H1 (cell line): ENCODE measurements at regions not wholly inside any gene's neighbourhood (a gene's known extent, or its start where the extent isn't known, plus 50 kb on each side); places are given as distances from the start of the nearest gene placed in this dataset.

Experiments used
- CTCF ChIA-PET: fragments of 300-600 bp; sonication (Branson Sonifier 250); formaldehyde crosslinking; loops from one replicate; lab custom pipeline; 2021; ENCODE audit not compliant: partially characterized antibody; lab: Charles Lee
- POLR2A ChIA-PET: fragments of 300-600 bp; sonication (Branson Sonifier 250); formaldehyde crosslinking; loops from one replicate; lab custom pipeline; 2021; ENCODE audit warnings: inconsistent platforms; ENCODE audit not compliant: partially characterized antibody; lab: Charles Lee
- DNase-seq, 2 experiments: peaks; one replicate each; pipeline versions ENCODE4 v3.0.0 to v3.0.0-alpha.2; 2010 to 2022; ENCODE audit warnings: low spot score in 2 of 2, low read depth in 1 of 2, mixed read lengths in 1 of 2
- FAIRE-seq: peaks from 2 replicates; lab custom pipeline; 2011; peaks lifted over from hg19 to GRCh38; lab: Jason Lieb, UNC
- H2AFZ ChIP-seq: 2 replicates; pipeline ENCODE4 v1.8.1; 2012; ENCODE audit warnings: low read length, inconsistent platforms
- H2AK5ac ChIP-seq: 2 replicates; pipeline ENCODE4 v1.6.1; 2013; ENCODE audit warnings: low read depth, low read length
- H2BK120ac ChIP-seq: replicated peaks from 2 replicates; pipeline ENCODE3; 2013; ENCODE audit warnings: low read depth, low read length, inconsistent platforms
- H2BK12ac ChIP-seq: 2 replicates; pipeline ENCODE4 v1.6.1; 2013; ENCODE audit warnings: low read depth, low read length
- H2BK15ac ChIP-seq: 2 replicates; pipeline ENCODE4 v1.6.1; 2013; ENCODE audit warnings: low read length
- H2BK20ac ChIP-seq: 2 replicates; pipeline ENCODE4 v1.6.1; 2013; ENCODE audit warnings: low read length
- H2BK5ac ChIP-seq: 2 replicates; pipeline ENCODE4 v1.6.1; 2013; ENCODE audit warnings: low read depth, low read length
- H3K14ac ChIP-seq: 2 replicates; pipeline ENCODE4 v1.6.1; 2013; ENCODE audit warnings: inconsistent platforms; ENCODE audit not compliant: insufficient read length
- H3K18ac ChIP-seq: 2 replicates; pipeline ENCODE4 v1.6.1; 2013; ENCODE audit warnings: low read length; ENCODE audit errors: extremely low read depth
- H3K23ac ChIP-seq: 2 replicates; pipeline ENCODE4 v1.6.1; 2013; ENCODE audit warnings: inconsistent platforms; ENCODE audit not compliant: insufficient read length
- H3K23me2 ChIP-seq: 2 replicates; pipeline ENCODE4 v1.6.1; 2013; ENCODE audit warnings: low read depth, low read length
- H3K27ac ChIP-seq: 2 replicates; pipeline ENCODE4 v1.6.1; 2011; ENCODE audit warnings: low read depth, low read length, inconsistent platforms
- H3K27me3 ChIP-seq, 4 experiments: replicated peaks in 1 of 4; 1 replicate in 1 of 4; 2 replicates in 3 of 4; pipeline versions ENCODE4 v1.6.1 to v1.8.1; 2011 to 2013; ENCODE audit warnings: low read length in 3 of 4, mild to moderate bottlenecking in 3 of 4, inconsistent platforms in 2 of 4, mixed read lengths in 2 of 4, moderate library complexity in 1 of 4; ENCODE audit not compliant: control insufficient read depth in 3 of 4, insufficient read depth in 3 of 4; ENCODE audit errors: extremely low read depth in 1 of 4
- H3K36me3 ChIP-seq, 4 experiments: 2 replicates each; pipeline versions ENCODE4 v1.6.1 to v1.8.1; 2011 to 2013; ENCODE audit warnings: mild to moderate bottlenecking in 4 of 4, low read length in 3 of 4, moderate library complexity in 2 of 4, control low read depth in 1 of 4, inconsistent platforms in 1 of 4; ENCODE audit not compliant: insufficient read depth in 4 of 4, control insufficient read depth in 2 of 4
- H3K4ac ChIP-seq: replicated peaks from 2 replicates; pipeline ENCODE3; 2013; ENCODE audit warnings: low read length, low read depth, mixed read lengths, inconsistent platforms; ENCODE audit not compliant: insufficient read length
- H3K4me1 ChIP-seq, 4 experiments: replicated peaks in 1 of 4; 1 replicate in 1 of 4; 2 replicates in 3 of 4; pipeline versions ENCODE4 v1.6.1 to v1.8.1; 2011 to 2013; ENCODE audit warnings: low read length in 3 of 4, inconsistent platforms in 2 of 4, mixed read lengths in 1 of 4; ENCODE audit not compliant: insufficient read depth in 4 of 4, control insufficient read depth in 3 of 4
- H3K4me2 ChIP-seq, 2 experiments: 2 replicates each; pipeline versions ENCODE4 v1.6.1 to v1.8.1; 2011 to 2013; ENCODE audit warnings: low read depth in 2 of 2, low read length in 2 of 2, control low read depth in 1 of 2, inconsistent platforms in 1 of 2, mild to moderate bottlenecking in 1 of 2; ENCODE audit not compliant: insufficient read depth in 1 of 2
- H3K4me3 ChIP-seq, 4 experiments: fragments of 200-600, 300-600 bp in 1 of 4; sonication (generic), shearing (Covaris generic), sonication (Bioruptor Twin) in 1 of 4; 2 replicates each; pipeline versions ENCODE4 v1.5.1 to v1.8.1; 2011 to 2016; ENCODE audit warnings: low read length in 4 of 4, low read depth in 3 of 4, control low read depth in 2 of 4, inconsistent platforms in 2 of 4, mild to moderate bottlenecking in 2 of 4, mixed read lengths in 1 of 4, moderate library complexity in 1 of 4; ENCODE audit not compliant: insufficient read depth in 2 of 4; ENCODE audit errors: extremely low read depth in 1 of 4
- H3K56ac ChIP-seq: replicated peaks from 2 replicates; pipeline ENCODE3; 2013; ENCODE audit warnings: low read depth, mild to moderate bottlenecking, mixed read lengths, low read length, inconsistent platforms; ENCODE audit not compliant: insufficient read length
- H3K79me1 ChIP-seq: 2 replicates; pipeline ENCODE4 v1.6.1; 2013; ENCODE audit warnings: low read depth, low read length, control low read depth
- H3K79me2 ChIP-seq, 2 experiments: 2 replicates each; pipeline versions ENCODE4 v1.6.1 to v1.8.1; 2012 to 2013; ENCODE audit warnings: low read length in 2 of 2, mild to moderate bottlenecking in 2 of 2, inconsistent platforms in 1 of 2; ENCODE audit not compliant: insufficient read depth in 2 of 2, control insufficient read depth in 1 of 2
- H3K9ac ChIP-seq, 4 experiments: replicated peaks in 1 of 4; 1 replicate in 1 of 4; 2 replicates in 3 of 4; pipeline versions ENCODE4 v1.6.1 to v1.8.1; 2011 to 2013; ENCODE audit warnings: low read depth in 3 of 4, low read length in 3 of 4, control low read depth in 2 of 4, mild to moderate bottlenecking in 2 of 4, moderate library complexity in 2 of 4, inconsistent platforms in 1 of 4; ENCODE audit errors: extremely low read depth in 1 of 4
- H3K9me3 ChIP-seq, 2 experiments: 2 replicates each; pipeline versions ENCODE4 v1.6.1 to v1.8.1; 2012 to 2013; ENCODE audit warnings: mild to moderate bottlenecking in 2 of 2, moderate library complexity in 2 of 2, control low read depth in 1 of 2, inconsistent platforms in 1 of 2, low read depth in 1 of 2, low read length in 1 of 2, mixed read lengths in 1 of 2; ENCODE audit not compliant: insufficient read depth in 2 of 2
- H4K20me1 ChIP-seq, 2 experiments: replicated peaks in 1 of 2; 2 replicates each; pipeline versions ENCODE3 to v1.8.1; 2011 to 2013; ENCODE audit warnings: inconsistent platforms in 2 of 2, low read length in 2 of 2, mild to moderate bottlenecking in 1 of 2; ENCODE audit not compliant: insufficient read depth in 2 of 2, control insufficient read depth in 1 of 2
- H4K5ac ChIP-seq: 2 replicates; pipeline ENCODE4 v1.6.1; 2013; ENCODE audit warnings: low read length, low read depth, mixed read lengths, inconsistent platforms; ENCODE audit not compliant: insufficient read length
- H4K8ac ChIP-seq: 2 replicates; pipeline ENCODE4 v1.8.0; 2013; ENCODE audit warnings: mild to moderate bottlenecking, moderate library complexity, low read length, inconsistent platforms; ENCODE audit not compliant: insufficient read depth; ENCODE audit errors: extremely low read depth
- H4K91ac ChIP-seq: replicated peaks from 2 replicates; pipeline ENCODE3; 2013; ENCODE audit warnings: low read length, mixed read lengths, inconsistent platforms; ENCODE audit not compliant: insufficient read length
- CBX5 ChIP-seq: fragments of 300-800, 300-1000 bp; sonication (generic); IDR thresholded peaks from 2 replicates; pipeline ENCODE4 v1.7.1; 2016; ENCODE audit warnings: antibody characterized with exemption, low read length, low read depth
- NRF1 ChIP-seq: IDR thresholded peaks from 2 replicates; pipeline ENCODE4 v1.6.1; 2011; ENCODE audit warnings: mild to moderate bottlenecking, low read depth, low read length, improper control_type of control experiment
- RAD21 ChIP-seq, 2 experiments: IDR thresholded peaks in 1 of 2; conservative IDR thresholded peaks in 1 of 2; 2 replicates each; pipeline ENCODE4 v1.6.1; 2011; ENCODE audit warnings: low read depth in 2 of 2, low read length in 2 of 2, improper control_type of control experiment in 1 of 2, inconsistent platforms in 1 of 2, mild to moderate bottlenecking in 1 of 2, moderate library complexity in 1 of 2
- RBBP5 ChIP-seq: IDR thresholded peaks from 2 replicates; pipeline ENCODE4 v1.7.1; 2012; ENCODE audit warnings: low read depth, mild to moderate bottlenecking, inconsistent platforms, low read length, moderate library complexity, borderline replicate concordance
- RXRA ChIP-seq: IDR thresholded peaks from 2 replicates; pipeline ENCODE4 v1.6.1; 2011; ENCODE audit warnings: low read depth, mild to moderate bottlenecking, low read length, moderate library complexity; ENCODE audit not compliant: insufficient read depth
- SIN3A ChIP-seq, 2 experiments: IDR thresholded peaks in 1 of 2; conservative IDR thresholded peaks in 1 of 2; 2 replicates each; pipeline ENCODE4 v1.6.1; 2011 to 2012; ENCODE audit warnings: low read length in 2 of 2, improper control_type of control experiment in 1 of 2, low read depth in 1 of 2, mild to moderate bottlenecking in 1 of 2
- SIRT6 ChIP-seq: IDR thresholded peaks from one replicate; pipeline ENCODE4 v1.7.1; 2012; ENCODE audit warnings: low read length, inconsistent platforms
- SP2 ChIP-seq: IDR thresholded peaks from 2 replicates; pipeline ENCODE4 v1.6.1; 2012; ENCODE audit warnings: mild to moderate bottlenecking, low read length, inconsistent platforms
- TAF1 ChIP-seq: IDR thresholded peaks from 2 replicates; pipeline ENCODE4 v1.6.1; 2011; ENCODE audit warnings: mild to moderate bottlenecking, low read depth, low read length
- TCF12 ChIP-seq: IDR thresholded peaks from 2 replicates; pipeline ENCODE4 v1.6.1; 2011; ENCODE audit warnings: low read depth, mild to moderate bottlenecking, low read length
- WGBS, 2 experiments: shearing (Covaris generic) in 1 of 2; methylation state at CpG; one replicate each; pipeline versions ENCODE4 v1.1.6 to v1.1.7; 2013 to 2015; ENCODE audit warnings: low lambda C conversion rate in 2 of 2, mixed read lengths in 2 of 2, inconsistent platforms in 1 of 2, low coverage in 1 of 2, missing lambda C conversion rate in 1 of 2; ENCODE audit not compliant: insufficient replicate concordance in 2 of 2, insufficient coverage in 1 of 2, insufficient read length in 1 of 2; ENCODE audit errors: extremely low coverage in 1 of 2, missing lambda C conversion rate in 1 of 2; 5-methylcytosine and 5-hydroxymethylcytosine counted together
- TF ChIP-seq, protein P1 (sequence below), 3 experiments: IDR thresholded peaks; 1 replicate in 2 of 3; 2 replicates in 1 of 3; pipeline versions ENCODE4 v1.5.1 to v1.6.1; 2011; ENCODE audit warnings: low read length in 3 of 3, mild to moderate bottlenecking in 3 of 3, inconsistent platforms in 2 of 3, low read depth in 1 of 3, moderate library complexity in 1 of 3; ENCODE audit not compliant: insufficient read depth in 1 of 3; ENCODE audit errors: control extremely low read depth in 1 of 3

DNA sequence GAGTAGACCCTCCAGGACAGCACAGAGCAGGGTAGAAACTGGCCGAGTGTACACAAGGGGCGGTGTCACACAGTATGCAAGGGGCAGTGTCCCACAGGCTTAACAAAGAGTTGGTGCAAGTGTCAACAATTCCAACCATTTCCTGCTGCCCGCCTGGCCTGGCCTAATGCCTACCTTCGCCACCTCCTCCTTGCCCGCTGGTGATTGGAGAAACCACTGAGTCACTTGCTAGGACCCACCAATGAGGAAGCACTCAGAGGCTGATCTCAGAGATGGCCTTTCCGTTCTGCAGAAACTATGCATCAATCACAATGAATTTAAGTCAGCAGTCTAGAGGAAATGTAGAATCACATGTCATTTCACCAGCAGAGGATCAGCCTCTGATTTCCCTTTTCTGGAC is 263.3 kb upstream of the PKDCC start:
- Histone ChIP-seq H3K79me1 (no peaks in the 10 kb centered on the region), H3K4me2 (no peak overlapping the region), H2AFZ (no peak overlapping the region), H4K91ac (no peak overlapping the region), H2BK15ac (no peak overlapping the region), H4K20me1 (no peaks in the 10 kb centered on the region), H2BK12ac (no peak overlapping the region), H3K27ac (no peak overlapping the region), H3K18ac (no peak overlapping the region), H3K36me3 (no peaks in the 10 kb centered on the region), H3K9me3 (no peaks in the 10 kb centered on the region), H3K4me3 (no peak overlapping the region), H3K27me3 (no peaks in the 10 kb centered on the region; a peak in 1 of 7 replicates), H3K4ac (no peak overlapping the region), H2BK5ac (no peak overlapping the region), H3K79me2 (no peaks in the 10 kb centered on the region), H2AK5ac (no peak overlapping the region), H3K14ac (no peak overlapping the region), H3K56ac (no peak overlapping the region), H3K4me1 (peaks cover 0 to 2% (median 0%) of the 10 kb centered on the region in 4 experiments; a peak in 2 of 7 replicates), H4K8ac (no peak overlapping the region; the same call in 1 of the 2 replicates), H3K23me2 (no peaks in the 10 kb centered on the region; the same call in 1 of the 2 replicates), H2BK20ac (no peak overlapping the region), H4K5ac (no peak overlapping the region), H3K9ac (no peak overlapping the region), H2BK120ac (no peak overlapping the region), H3K23ac (no peak overlapping the region)
- POLR2A ChIA-PET: no interaction called here
- FAIRE-seq (no peak), DNase-seq (no peak)
- WGBS, 2 experiments: 79% methylated on average over 6 of the region's 6 CpGs; no CpG with 5 or more reads in 1 of the 2 experiments
- CTCF ChIA-PET: no interaction called here
- TF ChIP-seq SP2 (no peak), TAF1 (no peak), TCF12 (no peak), RBBP5 (no peak), RXRA (no peak), CBX5 (no peak), NRF1 (no peak), SIN3A (conservative IDR thresholded peaks at IDR 0.05 in 1 of 2, IDR thresholded peaks at IDR 0.05 in 1 of 2; ENCODE audit: low read depth in 1 of 2, low read length in 2 of 2) (no peak), RAD21 (IDR thresholded peaks at IDR 0.05 in 1 of 2, conservative IDR thresholded peaks at IDR 0.05 in 1 of 2; ENCODE audit: low read depth in 2 of 2, low read length in 2 of 2) (no peak), SIRT6 (no peak)
- TF ChIP-seq, protein P1, sequence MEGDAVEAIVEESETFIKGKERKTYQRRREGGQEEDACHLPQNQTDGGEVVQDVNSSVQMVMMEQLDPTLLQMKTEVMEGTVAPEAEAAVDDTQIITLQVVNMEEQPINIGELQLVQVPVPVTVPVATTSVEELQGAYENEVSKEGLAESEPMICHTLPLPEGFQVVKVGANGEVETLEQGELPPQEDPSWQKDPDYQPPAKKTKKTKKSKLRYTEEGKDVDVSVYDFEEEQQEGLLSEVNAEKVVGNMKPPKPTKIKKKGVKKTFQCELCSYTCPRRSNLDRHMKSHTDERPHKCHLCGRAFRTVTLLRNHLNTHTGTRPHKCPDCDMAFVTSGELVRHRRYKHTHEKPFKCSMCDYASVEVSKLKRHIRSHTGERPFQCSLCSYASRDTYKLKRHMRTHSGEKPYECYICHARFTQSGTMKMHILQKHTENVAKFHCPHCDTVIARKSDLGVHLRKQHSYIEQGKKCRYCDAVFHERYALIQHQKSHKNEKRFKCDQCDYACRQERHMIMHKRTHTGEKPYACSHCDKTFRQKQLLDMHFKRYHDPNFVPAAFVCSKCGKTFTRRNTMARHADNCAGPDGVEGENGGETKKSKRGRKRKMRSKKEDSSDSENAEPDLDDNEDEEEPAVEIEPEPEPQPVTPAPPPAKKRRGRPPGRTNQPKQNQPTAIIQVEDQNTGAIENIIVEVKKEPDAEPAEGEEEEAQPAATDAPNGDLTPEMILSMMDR (IDR thresholded peaks at IDR 0.05; ENCODE audit: control extremely low read depth in 1 of 3, insufficient read depth in 1 of 3, low read depth in 1 of 3, low read length in 3 of 3): no peak
